GM18519 (cell line): ENCODE measurements at regions not wholly inside any gene's neighbourhood (a gene's known extent, or its start where the extent isn't known, plus 50 kb on each side); places are given as distances from the start of the nearest gene placed in this dataset.
"Not testable (repeated sequence)": the region's sequence is repeated elsewhere in the genome, so short reads cannot be mapped to it uniquely, and the experiment has no call there.

ENCODE experiments used
- ATAC-seq: cut with Tn5 transposase; IDR thresholded peaks from one replicate; pipeline ENCODE4 v1.9.1; 2021; ENCODE audit warnings: mild to moderate bottlenecking, moderate library complexity; ENCODE audit not compliant: unreplicated experiment, low FRiP score

GRCh38 chr13:78540058-78540457, 63.3 kb downstream of the POU4F1 start:
- ATAC-seq, result no peak

- ATAC-seq, result not testable (repeated sequence)
Measured at GRCh38 chr13:78526044-78526443, 77.3 kb downstream of the POU4F1 start.

- ATAC-seq, result no peak
Measured at GRCh38 chr13:78524936-78525335, 78.4 kb downstream of the POU4F1 start.

- no peak for ATAC-seq
Measured at GRCh38 chr13:78521091-78521490, 82.3 kb downstream of the POU4F1 start.

GRCh38 chr13:78520425-78520824, 82.9 kb downstream of the POU4F1 start:
- ATAC-seq, result no peak

- not testable (repeated sequence) for ATAC-seq
Measured at GRCh38 chr13:78518482-78518881, 84.9 kb downstream of the POU4F1 start.

- ATAC-seq, result no peak
Measured at GRCh38 chr13:78499802-78500201, 103.5 kb downstream of the POU4F1 start.

- ATAC-seq, result no peak
Measured at GRCh38 chr13:78497702-78498355, 105.5 kb downstream of the POU4F1 start.

GRCh38 chr13:78491978-78492377, 111.4 kb downstream of the POU4F1 start:
- no peak for ATAC-seq

GRCh38 chr13:78490225-78490624, 113.1 kb downstream of the POU4F1 start:
- not testable (repeated sequence) for ATAC-seq

- ATAC-seq, result no peak
Measured at GRCh38 chr13:78487707-78488106, 115.6 kb downstream of the POU4F1 start.

GRCh38 chr13:78485803-78486202, 117.5 kb downstream of the POU4F1 start:
- ATAC-seq, result no peak

- no peak for ATAC-seq
Measured at GRCh38 chr13:78478183-78478582, 125.2 kb downstream of the POU4F1 start.

- ATAC-seq, result no peak
Measured at GRCh38 chr13:78476910-78477309, 126.4 kb downstream of the POU4F1 start.

GRCh38 chr13:78468621-78469020, 134.7 kb downstream of the POU4F1 start:
- ATAC-seq, result no peak

GRCh38 chr13:78465250-78465649, 138.1 kb downstream of the POU4F1 start:
- peak; percentile 34 for ATAC-seq

- ATAC-seq, result no peak
Measured at GRCh38 chr13:78460176-78460575, 143.2 kb downstream of the POU4F1 start.

- ATAC-seq, result no peak
Measured at GRCh38 chr13:78443839-78444238, 159.5 kb downstream of the POU4F1 start.

GRCh38 chr13:78437781-78438180, 165.6 kb downstream of the POU4F1 start:
- ATAC-seq, result no peak

GRCh38 chr13:78436311-78436710, 167.0 kb downstream of the POU4F1 start:
- no peak for ATAC-seq

GRCh38 chr13:78431328-78431727, 172.0 kb downstream of the POU4F1 start:
- ATAC-seq, result no peak

GRCh38 chr13:78430811-78431210, 172.5 kb downstream of the POU4F1 start:
- ATAC-seq, result no peak
